ENCODE measurements at regions not wholly inside any gene's neighbourhood (a gene's known extent, or its start where the extent isn't known, plus 50 kb on each side); places are given as distances from the start of the nearest gene placed in this dataset.

DNA sequence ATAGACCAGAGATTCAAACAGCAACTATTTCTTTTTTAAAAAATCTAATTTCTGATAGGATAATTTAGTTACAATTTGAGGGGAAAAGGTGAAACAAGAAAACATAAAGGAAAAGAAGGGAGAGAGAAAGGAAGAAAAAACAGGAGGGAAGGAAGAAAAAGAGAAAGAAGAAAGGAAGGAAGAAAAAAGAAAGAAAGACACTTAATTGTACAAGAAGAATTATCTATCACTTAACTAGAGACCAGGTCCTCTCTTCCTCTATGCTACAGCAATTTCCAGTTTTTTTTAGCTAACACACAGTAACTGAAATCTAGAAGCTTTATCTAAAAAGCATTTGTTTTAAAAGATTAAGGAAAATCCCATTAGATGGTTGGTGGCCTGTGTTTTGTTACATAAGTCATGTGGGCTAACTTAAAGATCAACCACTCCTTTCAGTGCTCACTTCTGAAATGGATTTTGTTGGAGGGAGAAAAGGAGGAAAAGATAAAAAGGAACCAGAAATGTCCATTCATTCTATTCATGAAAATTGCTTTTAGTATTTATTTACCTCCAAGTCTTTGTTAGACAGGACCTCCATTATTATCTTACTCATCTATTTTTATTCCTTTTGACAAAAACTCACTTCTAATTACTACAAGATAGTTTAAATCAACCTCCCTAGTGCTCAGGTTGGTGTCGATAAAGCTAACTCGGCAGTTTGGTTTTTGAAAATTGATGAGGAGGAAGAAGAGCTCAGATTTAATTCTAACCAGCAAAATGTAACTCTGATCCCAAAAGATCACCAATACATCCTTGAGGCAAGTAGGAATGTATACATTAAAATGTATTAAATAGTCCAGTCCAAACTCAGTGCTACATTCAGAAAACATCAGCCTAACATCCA is 251.5 kb upstream of the FN1 start (continued):
- TF ChIP-seq FOXA1 (IDR thresholded peaks at IDR 0.05) (no peak), FOXA1 (CRISPR knock-in tag; IDR thresholded peaks at IDR 0.05) (no peak), MAFF (IDR thresholded peaks at IDR 0.05; ENCODE audit: low read depth, low read length) (peak; percentile 61)

DNA sequence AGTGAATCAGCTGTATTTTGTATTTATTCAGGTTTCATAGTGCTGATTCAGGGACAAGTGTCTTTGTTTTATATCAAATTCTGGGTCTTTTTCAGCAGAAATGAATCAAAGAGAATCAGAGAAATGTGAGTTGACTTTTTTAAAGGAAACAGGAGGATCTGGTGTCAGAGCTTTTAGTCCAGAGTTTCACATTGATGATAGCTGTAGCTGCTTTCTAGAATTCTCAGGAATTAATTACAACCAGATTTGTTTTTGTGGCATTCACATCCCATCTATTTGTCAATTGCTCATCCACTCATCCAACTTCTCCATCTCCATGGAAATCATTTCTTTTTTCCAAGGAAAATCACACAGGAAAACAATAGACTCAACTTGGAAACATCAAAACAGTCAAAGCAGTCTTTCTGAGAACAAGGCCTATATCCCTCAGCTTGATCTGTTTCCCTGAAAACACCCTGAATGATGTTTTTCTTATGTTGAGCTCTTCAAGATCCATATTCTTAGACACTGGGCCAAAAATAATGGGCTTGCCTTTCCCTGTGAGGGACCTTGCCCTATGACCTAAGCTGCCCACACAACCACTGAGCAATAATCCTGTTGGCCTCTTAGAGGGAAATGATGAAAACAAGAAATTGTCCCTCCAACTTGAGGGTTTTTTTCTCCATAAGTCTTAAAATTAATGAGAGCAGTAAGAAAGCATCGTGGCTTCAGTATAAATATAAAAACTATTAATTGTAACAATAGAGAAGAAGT is 249.5 kb upstream of the FN1 start:
- FAIRE-seq: no peak
- H3K4me1 ChIP-seq (ENCODE audit: insufficient read depth, low read length): peaks cover 79% of the 10 kb centered on the region
- no peaks in the 10 kb centered on the region for H3K27me3 ChIP-seq (ENCODE audit: control insufficient read depth in 1 of 2, insufficient read depth in 2 of 2, low read length in 2 of 2)
- no peak for DNase-seq (ENCODE audit: low spot score)
- ATAC-seq: no peak
- intact Hi-C loops (cut with micrococcal nuclease; ENCODE audit: unreplicated experiment) (no loop called here), in situ Hi-C loops (cut with HindIII; ENCODE audit: extremely low pct_ligation_motif_present, low pct_unique_long_range_greater_than_20kb) (no loop called here)
- no peaks in the 10 kb centered on the region for H4K20me1 ChIP-seq (ENCODE audit: insufficient read depth, low read length)
- no peak overlapping the region for H3K4me3 ChIP-seq (replicated peaks in 1 of 3; ENCODE audit: insufficient read depth in 1 of 3, low read depth in 2 of 3, low read length in 3 of 3)
- H3K36me3 ChIP-seq (replicated peaks in 1 of 2; ENCODE audit: control insufficient read depth in 1 of 2, insufficient read depth in 2 of 2, low read length in 2 of 2): no peaks in the 10 kb centered on the region
- peak overlapping the region; percentile 16 for H3K27ac ChIP-seq (ENCODE audit: extremely low read length, insufficient read depth, low read length)
- H3K79me2 ChIP-seq (ENCODE audit: insufficient read depth, low read length): no peaks in the 10 kb centered on the region
- 98% methylated on average over 1 of the region's 1 CpG for WGBS (ENCODE audit: low lambda C conversion rate)
- H3K9ac ChIP-seq (ENCODE audit: insufficient read depth, low read depth, low read length): no peak overlapping the region
- BruUV-seq (replicated peaks): no TSS peak
- H3K9me3 ChIP-seq (ENCODE audit: low read length): peaks cover 19% of the 10 kb centered on the region
- H3K4me2 ChIP-seq (ENCODE audit: low read depth, low read length): no peak overlapping the region
- POLR2A ChIA-PET: interaction anchor here (1.2 kb wide), 1 partner anchor 8 kb away, joined by 7 read pairs; no protein-coding TSS in a partner anchor
- no peak overlapping the region for H2AFZ ChIP-seq (ENCODE audit: low read length)
- CTCF ChIA-PET (ENCODE audit: low intra/inter-chr PET ratio, low total read pairs): no interaction called here
- TF ChIP-seq ZNF34 (CRISPR knock-in tag; IDR thresholded peaks at IDR 0.05; ENCODE audit: borderline replicate concordance): no peak
- TF ChIP-seq NR2F6 (IDR thresholded peaks at IDR 0.05): peak; percentile 37
- peak; percentile 37; the same call in 1 of the 2 replicates for TF ChIP-seq NR2F6 (CRISPR knock-in tag; IDR thresholded peaks at IDR 0.05)
- TF ChIP-seq ZNF644 (CRISPR knock-in tag; IDR thresholded peaks at IDR 0.05; ENCODE audit: low read depth): 0 out of 2 replicates have a peak, but pooled peaks have one; percentile 41
- TF ChIP-seq ZNF670 (CRISPR knock-in tag; IDR thresholded peaks at IDR 0.05; ENCODE audit: borderline replicate concordance): 0 out of 2 replicates have a peak, but pooled peaks have one; percentile 17
- TF ChIP-seq, protein P1, sequence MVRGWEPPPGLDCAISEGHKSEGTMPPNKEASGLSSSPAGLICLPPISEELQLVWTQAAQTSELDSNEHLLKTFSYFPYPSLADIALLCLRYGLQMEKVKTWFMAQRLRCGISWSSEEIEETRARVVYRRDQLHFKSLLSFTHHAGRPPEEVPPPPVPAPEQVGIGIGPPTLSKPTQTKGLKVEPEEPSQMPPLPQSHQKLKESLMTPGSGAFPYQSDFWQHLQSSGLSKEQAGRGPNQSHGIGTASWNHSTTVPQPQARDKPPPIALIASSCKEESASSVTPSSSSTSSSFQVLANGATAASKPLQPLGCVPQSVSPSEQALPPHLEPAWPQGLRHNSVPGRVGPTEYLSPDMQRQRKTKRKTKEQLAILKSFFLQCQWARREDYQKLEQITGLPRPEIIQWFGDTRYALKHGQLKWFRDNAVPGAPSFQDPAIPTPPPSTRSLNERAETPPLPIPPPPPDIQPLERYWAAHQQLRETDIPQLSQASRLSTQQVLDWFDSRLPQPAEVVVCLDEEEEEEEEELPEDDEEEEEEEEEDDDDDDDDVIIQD (CRISPR knock-in tag; IDR thresholded peaks at IDR 0.05; ENCODE audit: low read depth): peak; percentile 55; the same call in 1 of the 2 replicates
- TF ChIP-seq MED13 (CRISPR knock-in tag; IDR thresholded peaks at IDR 0.05): no peak
- no peak for TF ChIP-seq ZBTB8A (CRISPR knock-in tag; IDR thresholded peaks at IDR 0.05; ENCODE audit: borderline replicate concordance, low read depth)
- no peak for TF ChIP-seq ONECUT2 (CRISPR knock-in tag; IDR thresholded peaks at IDR 0.05)
- TF ChIP-seq, protein P2, sequence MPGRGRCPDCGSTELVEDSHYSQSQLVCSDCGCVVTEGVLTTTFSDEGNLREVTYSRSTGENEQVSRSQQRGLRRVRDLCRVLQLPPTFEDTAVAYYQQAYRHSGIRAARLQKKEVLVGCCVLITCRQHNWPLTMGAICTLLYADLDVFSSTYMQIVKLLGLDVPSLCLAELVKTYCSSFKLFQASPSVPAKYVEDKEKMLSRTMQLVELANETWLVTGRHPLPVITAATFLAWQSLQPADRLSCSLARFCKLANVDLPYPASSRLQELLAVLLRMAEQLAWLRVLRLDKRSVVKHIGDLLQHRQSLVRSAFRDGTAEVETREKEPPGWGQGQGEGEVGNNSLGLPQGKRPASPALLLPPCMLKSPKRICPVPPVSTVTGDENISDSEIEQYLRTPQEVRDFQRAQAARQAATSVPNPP (CRISPR knock-in tag; IDR thresholded peaks at IDR 0.05): no peak
- TF ChIP-seq POLR2A (IDR thresholded peaks at IDR 0.05; ENCODE audit: insufficient read depth in 1 of 2, low read depth in 2 of 2, low read length in 2 of 2): no peak
- peak; percentile 39; the same call in 1 of the 2 replicates for TF ChIP-seq NR2C2 (CRISPR knock-in tag; IDR thresholded peaks at IDR 0.05; ENCODE audit: borderline replicate concordance)
- no peak for TF ChIP-seq ZNF629 (CRISPR knock-in tag; conservative IDR thresholded peaks at IDR 0.05)
- TF ChIP-seq POLR2G (IDR thresholded peaks at IDR 0.05; ENCODE audit: low read depth, low read length): no peak
- 0 out of 2 replicates have a peak, but pooled peaks have one; percentile 10 for TF ChIP-seq YEATS4 (CRISPR knock-in tag; IDR thresholded peaks at IDR 0.05; ENCODE audit: borderline replicate concordance)
- no peak for TF ChIP-seq YEATS2 (CRISPR knock-in tag; IDR thresholded peaks at IDR 0.05; ENCODE audit: borderline replicate concordance)
- TF ChIP-seq, protein P3, sequence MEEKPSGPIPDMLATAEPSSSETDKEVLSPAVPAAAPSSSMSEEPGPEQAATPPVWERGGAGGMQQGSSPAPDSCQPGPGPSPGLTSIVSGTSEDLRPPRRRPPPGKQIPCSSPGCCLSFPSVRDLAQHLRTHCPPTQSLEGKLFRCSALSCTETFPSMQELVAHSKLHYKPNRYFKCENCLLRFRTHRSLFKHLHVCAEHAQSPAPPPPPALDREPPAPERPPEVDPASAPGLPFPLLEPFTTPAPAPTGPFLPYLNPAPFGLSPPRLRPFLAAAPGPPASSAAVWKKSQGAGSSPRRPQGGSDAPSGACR (CRISPR knock-in tag; IDR thresholded peaks at IDR 0.05): no peak
- TF ChIP-seq ZMYM4 (CRISPR knock-in tag; IDR thresholded peaks at IDR 0.05): 0 out of 2 replicates have a peak, but pooled peaks have one; percentile 16

All from HepG2 (cell line).